DOHH2 (cell line): ENCODE measurements at regions not wholly inside any gene's neighbourhood (a gene's known extent, or its start where the extent isn't known, plus 50 kb on each side); places are given as distances from the start of the nearest gene placed in this dataset.

Experiments used
- H3F3A ChIP-seq: fragments of 200-600 bp; sonication (generic), shearing (Covaris generic); 2 replicates; pipeline ENCODE4 v1.6.0; 2016; ENCODE audit warnings: antibody characterized with exemption, mild to moderate bottlenecking; ENCODE audit not compliant: control insufficient read depth, insufficient read depth
- H3K27ac ChIP-seq: fragments of 200-600 bp; sonication (generic); 2 replicates; pipeline ENCODE4 v1.5.1; 2014; ENCODE audit warnings: low read depth, mild to moderate bottlenecking, low read length, moderate library complexity
- H3K27me3 ChIP-seq: fragments of 200-600 bp; sonication (generic); 2 replicates; pipeline ENCODE4 v1.6.1; 2014; ENCODE audit warnings: mild to moderate bottlenecking, low read length, mixed read lengths; ENCODE audit not compliant: control insufficient read depth
- H3K36me3 ChIP-seq: fragments of 200-600 bp; sonication (generic); 2 replicates; pipeline ENCODE4 v1.6.1; 2014; ENCODE audit warnings: mild to moderate bottlenecking, low read length, moderate library complexity, mixed read lengths; ENCODE audit not compliant: control insufficient read depth
- H3K4me1 ChIP-seq: fragments of 200-600 bp; sonication (generic); 2 replicates; pipeline ENCODE4 v1.6.1; 2014; ENCODE audit warnings: mild to moderate bottlenecking, low read length, mixed read lengths; ENCODE audit not compliant: control insufficient read depth
- H3K4me2 ChIP-seq: fragments of 200-600 bp; sonication (generic); 2 replicates; pipeline ENCODE4 v1.6.0; 2014; ENCODE audit warnings: mild to moderate bottlenecking, low read length, moderate library complexity
- H3K4me3 ChIP-seq: fragments of 200-600 bp; sonication (generic); 2 replicates; pipeline ENCODE4 v1.5.1; 2014; ENCODE audit warnings: mild to moderate bottlenecking, low read length, mixed read lengths
- H3K79me2 ChIP-seq: fragments of 200-600 bp; sonication (generic); 2 replicates; pipeline ENCODE4 v1.6.1; 2014; ENCODE audit warnings: mild to moderate bottlenecking, low read length, mixed read lengths; ENCODE audit not compliant: control insufficient read depth
- H3K9me2 ChIP-seq: fragments of 200-600 bp; sonication (generic); replicated peaks from 2 replicates; pipeline ENCODE4 v1.6.1; 2014; ENCODE audit warnings: mild to moderate bottlenecking, low read length, mixed read lengths; ENCODE audit not compliant: control insufficient read depth
- H3K9me3 ChIP-seq: fragments of 200-600 bp; sonication (generic); 2 replicates; pipeline ENCODE4 v1.6.1; 2014; ENCODE audit warnings: antibody characterized with exemption, low read length, mixed read lengths; ENCODE audit not compliant: control insufficient read depth, insufficient read depth
- H4K20me1 ChIP-seq: fragments of 200-600 bp; sonication (generic); 2 replicates; pipeline ENCODE4 v1.6.0; 2014; ENCODE audit warnings: low read depth, mild to moderate bottlenecking, antibody characterized with exemption, low read length, moderate library complexity; ENCODE audit not compliant: control insufficient read depth, insufficient read depth
- EZH2phosphoT487 ChIP-seq: fragments of 200-600 bp; sonication (generic); IDR thresholded peaks from 2 replicates; pipeline ENCODE4 v1.6.1; 2017; ENCODE audit warnings: borderline replicate concordance, mild to moderate bottlenecking, antibody characterized with exemption, low read length, moderate library complexity, mixed read lengths
- TF ChIP-seq, protein P1 (sequence below): fragments of 200-600 bp; sonication (generic); IDR thresholded peaks from one replicate; pipeline ENCODE4 v1.5.1; 2014; ENCODE audit warnings: antibody characterized with exemption, mild to moderate bottlenecking, low read depth, low read length; ENCODE audit not compliant: poor library complexity, severe bottlenecking

DNA sequence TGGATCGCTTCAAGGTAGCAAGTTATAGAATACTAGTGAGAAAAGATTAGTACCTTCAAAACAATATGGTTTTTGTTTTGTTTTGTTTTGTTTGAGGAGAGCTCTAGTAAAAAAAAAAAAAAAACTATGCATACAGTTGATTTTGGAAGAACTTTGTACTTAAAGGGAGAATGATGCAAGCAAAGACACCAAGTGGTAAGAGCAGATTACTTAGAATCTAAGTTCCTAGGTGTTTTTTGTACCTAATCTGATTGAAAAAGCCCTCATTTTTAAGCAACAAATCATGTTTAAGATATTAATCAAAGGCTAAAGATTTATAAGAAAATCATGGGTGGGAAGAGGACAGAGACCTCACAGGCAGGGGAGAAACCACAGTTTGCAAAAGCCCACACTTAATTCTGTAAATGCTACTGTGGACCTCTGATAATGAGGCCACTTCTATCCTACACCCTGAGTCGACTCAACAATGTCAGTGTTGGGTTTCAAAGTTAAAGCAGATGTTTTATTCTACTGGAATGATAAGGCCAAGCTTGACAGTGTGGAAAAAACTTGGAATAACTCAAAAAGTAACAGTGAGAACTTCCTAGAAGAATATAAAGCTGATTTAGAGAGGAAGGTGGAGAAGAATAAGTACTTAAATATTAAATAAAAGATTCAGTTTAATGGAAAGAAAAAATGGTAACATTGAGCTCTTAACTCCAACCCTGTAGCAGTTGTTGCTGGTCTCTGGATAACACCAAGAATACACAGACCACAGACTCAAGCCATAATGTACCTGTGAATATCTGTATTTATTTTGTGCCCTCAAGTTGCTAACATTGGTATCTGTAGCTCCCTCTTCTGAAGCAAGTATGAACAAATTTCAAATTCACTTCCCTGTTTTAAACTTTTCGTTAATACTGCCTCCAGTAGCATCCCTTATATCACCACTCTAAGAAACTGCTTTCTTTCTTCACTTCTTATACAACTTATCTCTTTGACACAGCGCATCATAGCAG is 1047.8 kb downstream of the EPHA7 start:
- H3K9me3 ChIP-seq = no peaks in the 10 kb centered on the region
- H3K36me3 ChIP-seq = no peaks in the 10 kb centered on the region
- H3K79me2 ChIP-seq = no peaks in the 10 kb centered on the region
- no peak for TF ChIP-seq EZH2phosphoT487
- TF ChIP-seq, protein P1, sequence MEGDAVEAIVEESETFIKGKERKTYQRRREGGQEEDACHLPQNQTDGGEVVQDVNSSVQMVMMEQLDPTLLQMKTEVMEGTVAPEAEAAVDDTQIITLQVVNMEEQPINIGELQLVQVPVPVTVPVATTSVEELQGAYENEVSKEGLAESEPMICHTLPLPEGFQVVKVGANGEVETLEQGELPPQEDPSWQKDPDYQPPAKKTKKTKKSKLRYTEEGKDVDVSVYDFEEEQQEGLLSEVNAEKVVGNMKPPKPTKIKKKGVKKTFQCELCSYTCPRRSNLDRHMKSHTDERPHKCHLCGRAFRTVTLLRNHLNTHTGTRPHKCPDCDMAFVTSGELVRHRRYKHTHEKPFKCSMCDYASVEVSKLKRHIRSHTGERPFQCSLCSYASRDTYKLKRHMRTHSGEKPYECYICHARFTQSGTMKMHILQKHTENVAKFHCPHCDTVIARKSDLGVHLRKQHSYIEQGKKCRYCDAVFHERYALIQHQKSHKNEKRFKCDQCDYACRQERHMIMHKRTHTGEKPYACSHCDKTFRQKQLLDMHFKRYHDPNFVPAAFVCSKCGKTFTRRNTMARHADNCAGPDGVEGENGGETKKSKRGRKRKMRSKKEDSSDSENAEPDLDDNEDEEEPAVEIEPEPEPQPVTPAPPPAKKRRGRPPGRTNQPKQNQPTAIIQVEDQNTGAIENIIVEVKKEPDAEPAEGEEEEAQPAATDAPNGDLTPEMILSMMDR = no peak
- H3K9me2 ChIP-seq = no peaks in the 10 kb centered on the region
- H3K4me3 ChIP-seq = no peak overlapping the region
- H4K20me1 ChIP-seq = no peaks in the 10 kb centered on the region
- no peaks in the 10 kb centered on the region for H3K4me1 ChIP-seq
- H3K27me3 ChIP-seq = no peaks in the 10 kb centered on the region
- H3K27ac ChIP-seq = no peak overlapping the region
- H3F3A ChIP-seq = no peaks in the 10 kb centered on the region
- no peak overlapping the region for H3K4me2 ChIP-seq

DNA sequence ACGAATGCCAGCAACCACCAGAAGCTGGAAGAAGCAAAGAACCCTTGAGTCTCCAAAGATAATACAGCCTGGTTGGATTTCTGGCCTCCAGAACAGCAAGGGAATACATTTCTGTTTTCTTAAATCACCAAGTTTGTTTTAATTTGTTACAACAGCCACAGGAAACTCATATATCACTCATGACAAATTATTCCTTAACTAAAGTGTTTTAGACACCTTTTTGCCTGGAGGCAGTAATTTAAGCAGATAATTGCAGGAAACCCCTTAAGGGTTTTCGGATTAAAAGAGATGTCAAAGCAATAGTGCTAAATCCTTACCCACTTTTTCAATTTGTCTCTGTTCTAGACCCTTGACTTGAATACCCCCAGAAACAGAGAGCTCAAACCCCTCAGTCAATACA is 1050.0 kb downstream of the EPHA7 start:
- TF ChIP-seq, protein P1 = no peak
- no peak for TF ChIP-seq EZH2phosphoT487
- Histone ChIP-seq H3K4me3 (no peak overlapping the region), H3K27ac (no peak overlapping the region), H3K4me2 (no peak overlapping the region), H3K9me2 (no peaks in the 10 kb centered on the region), H3K27me3 (no peaks in the 10 kb centered on the region), H3K79me2 (no peaks in the 10 kb centered on the region), H4K20me1 (no peaks in the 10 kb centered on the region), H3K9me3 (no peaks in the 10 kb centered on the region), H3K36me3 (no peaks in the 10 kb centered on the region), H3K4me1 (no peaks in the 10 kb centered on the region), H3F3A (no peaks in the 10 kb centered on the region)

DNA sequence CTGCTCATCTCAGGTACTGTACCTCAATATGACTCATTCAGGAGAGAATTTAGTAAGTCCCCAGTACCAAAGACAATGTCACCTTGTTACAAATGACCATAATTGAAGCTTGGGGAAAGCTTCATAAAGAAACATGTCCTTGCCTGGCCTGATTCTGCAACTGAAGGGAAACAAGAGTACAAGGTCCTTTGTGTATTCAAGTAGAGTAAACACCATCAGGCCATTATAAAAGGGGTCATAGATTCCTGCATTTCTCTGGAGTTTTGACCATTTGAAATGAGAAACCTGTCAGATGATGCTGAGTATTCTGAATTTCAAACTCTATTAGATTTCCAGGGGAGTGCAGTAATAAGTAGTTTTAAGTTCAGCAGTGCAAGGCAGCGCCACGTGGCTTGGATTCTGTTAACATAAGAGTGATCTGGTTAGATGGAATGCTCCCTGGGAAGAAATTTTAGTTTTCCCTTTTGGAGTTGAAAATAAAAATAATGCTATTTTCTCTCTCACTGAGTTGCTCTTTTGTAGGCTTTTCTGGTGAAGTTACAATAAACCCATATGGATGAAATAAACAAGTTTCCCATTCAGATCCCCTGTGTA is 1054.3 kb downstream of the EPHA7 start:
- Histone ChIP-seq H3F3A (no peaks in the 10 kb centered on the region), H3K4me1 (no peaks in the 10 kb centered on the region), H3K27ac (no peak overlapping the region), H3K36me3 (no peaks in the 10 kb centered on the region), H3K9me3 (no peaks in the 10 kb centered on the region), H4K20me1 (no peaks in the 10 kb centered on the region), H3K4me3 (no peak overlapping the region), H3K4me2 (no peak overlapping the region), H3K9me2 (no peaks in the 10 kb centered on the region), H3K79me2 (no peaks in the 10 kb centered on the region), H3K27me3 (no peaks in the 10 kb centered on the region)
- TF ChIP-seq, protein P1 = no peak
- TF ChIP-seq EZH2phosphoT487 = no peak
